RWPE2 (cell line): ENCODE measurements at regions not wholly inside any gene's neighbourhood (a gene's known extent, or its start where the extent isn't known, plus 50 kb on each side); places are given as distances from the start of the nearest gene placed in this dataset.
"Not testable (repeated sequence)": the region's sequence is repeated elsewhere in the genome, so short reads cannot be mapped to it uniquely, and the experiment has no call there.

Source experiments
- ATAC-seq: fragments of 200-7000 bp; cut with Tn5 transposase; 3 replicates; pipeline ENCODE4 v1.9.1; 2021; ENCODE audit warnings: low read depth
- DNase-seq: peaks from one replicate; pipeline ENCODE4 v3.0.0-alpha.2; 2020; ENCODE audit warnings: low spot score
- H3K27ac ChIP-seq: fragments of 450-650 bp; 2 replicates; pipeline ENCODE4 v1.5.1; 2017; ENCODE audit warnings: mild to moderate bottlenecking; ENCODE audit not compliant: poor library complexity, severe bottlenecking
- H3K27me3 ChIP-seq: fragments of 250-450 bp; sonication (Bioruptor Pico); 2 replicates; pipeline ENCODE4 v1.5.1; 2021; ENCODE audit warnings: mild to moderate bottlenecking, moderate library complexity; ENCODE audit not compliant: insufficient read depth, poor library complexity, severe bottlenecking
- H3K36me3 ChIP-seq: fragments of 250-450 bp; sonication (Bioruptor Pico); 2 replicates; pipeline ENCODE4 v1.5.1; 2020; ENCODE audit warnings: low read depth, mild to moderate bottlenecking, moderate library complexity
- H3K4me1 ChIP-seq: fragments of 250-450 bp; sonication (Bioruptor Pico); 2 replicates; pipeline ENCODE4 v1.5.1; 2021; ENCODE audit warnings: mild to moderate bottlenecking, moderate library complexity; ENCODE audit not compliant: insufficient read depth, poor library complexity, severe bottlenecking
- H3K4me3 ChIP-seq: fragments of 250-450 bp; sonication (Bioruptor Pico); 2 replicates; pipeline ENCODE4 v1.5.1; 2021; ENCODE audit warnings: mild to moderate bottlenecking, moderate library complexity; ENCODE audit not compliant: severe bottlenecking
- H3K9me3 ChIP-seq: fragments of 250-450 bp; sonication (Bioruptor Pico); 2 replicates; pipeline ENCODE4 v1.5.1; 2021; ENCODE audit warnings: mild to moderate bottlenecking, moderate library complexity; ENCODE audit not compliant: severe bottlenecking
- CTCF ChIP-seq: fragments of 450-650 bp; IDR thresholded peaks from one replicate; pipeline ENCODE4 v1.5.1; 2017; ENCODE audit warnings: mild to moderate bottlenecking, moderate library complexity; ENCODE audit not compliant: poor library complexity, severe bottlenecking

- Histone ChIP-seq H3K27me3 (no peaks in the 10 kb centered on the region), H3K4me1 (peaks cover 4% of the 10 kb centered on the region), H3K9me3 (peaks cover 5% of the 10 kb centered on the region), H3K27ac (no peak overlapping the region), H3K36me3 (no peaks in the 10 kb centered on the region), H3K4me3 (no peak overlapping the region)
- no peak for ATAC-seq
- no peak for DNase-seq
- no peak for TF ChIP-seq CTCF
Observed at GRCh38 chr4:184335520-184335919, 117.8 kb upstream of the ENPP6 start.

- not testable (repeated sequence) for H3K4me3 ChIP-seq, H3K27ac ChIP-seq, DNase-seq, H3K27me3 ChIP-seq, H3K4me1 ChIP-seq, H3K9me3 ChIP-seq, ATAC-seq, H3K36me3 ChIP-seq
Observed at GRCh38 chr4:184333446-184333845, 115.8 kb upstream of the ENPP6 start.

- Histone ChIP-seq H3K27ac (no peak overlapping the region), H3K36me3 (no peaks in the 10 kb centered on the region), H3K27me3 (no peaks in the 10 kb centered on the region), H3K4me3 (no peak overlapping the region), H3K4me1 (peaks cover 18% of the 10 kb centered on the region), H3K9me3 (no peaks in the 10 kb centered on the region)
- DNase-seq (no peak), ATAC-seq (no peak)
- TF ChIP-seq CTCF, result no peak
Observed at GRCh38 chr4:184331268-184331995, 113.8 kb upstream of the ENPP6 start.

- not testable (repeated sequence) for H3K4me3 ChIP-seq, H3K27me3 ChIP-seq, H3K27ac ChIP-seq, H3K36me3 ChIP-seq, DNase-seq, ATAC-seq, H3K9me3 ChIP-seq
- peaks cover 18% of the 10 kb centered on the region for H3K4me1 ChIP-seq
Observed at GRCh38 chr4:184330517-184331094, 112.9 kb upstream of the ENPP6 start.

GRCh38 chr4:184329659-184330400, 112.2 kb upstream of the ENPP6 start:
- ATAC-seq (no peak), DNase-seq (no peak)
- no peaks in the 10 kb centered on the region for H3K36me3 ChIP-seq
- H3K4me3 ChIP-seq, result no peak overlapping the region
- no peak overlapping the region for H3K27ac ChIP-seq
- no peak for TF ChIP-seq CTCF
- no peaks in the 10 kb centered on the region for H3K27me3 ChIP-seq
- H3K9me3 ChIP-seq, result no peaks in the 10 kb centered on the region
- peaks cover 18% of the 10 kb centered on the region for H3K4me1 ChIP-seq
